ENCODE measurements at regions not wholly inside any gene's neighbourhood (a gene's known extent, or its start where the extent isn't known, plus 50 kb on each side); places are given as distances from the start of the nearest gene placed in this dataset.
"Not testable (repeated sequence)": the region's sequence is repeated elsewhere in the genome, so short reads cannot be mapped to it uniquely, and the experiment has no call there.

GRCh38 chr18:40133253-40133652, 1821.8 kb upstream of the PIK3C3 start:
- no peak for DNase-seq (ENCODE audit: low spot score)

- not testable (repeated sequence) for DNase-seq (ENCODE audit: low spot score)
Measured at GRCh38 chr18:40132438-40132837, 1822.6 kb upstream of the PIK3C3 start.

- no peak for DNase-seq (ENCODE audit: low spot score)
Measured at GRCh38 chr18:40124107-40124506, 1830.9 kb upstream of the PIK3C3 start.

GRCh38 chr18:40120796-40121391, 1834.1 kb upstream of the PIK3C3 start:
- no peak for DNase-seq (ENCODE audit: low spot score)

GRCh38 chr18:40120356-40120755, 1834.7 kb upstream of the PIK3C3 start:
- no peak for DNase-seq (ENCODE audit: low spot score)

GRCh38 chr18:40119581-40119980, 1835.5 kb upstream of the PIK3C3 start:
- DNase-seq (ENCODE audit: low spot score): not testable (repeated sequence)

- no peak for DNase-seq (ENCODE audit: low spot score)
Measured at GRCh38 chr18:40110455-40110854, 1844.6 kb upstream of the PIK3C3 start.

GRCh38 chr18:40109252-40110049, 1845.6 kb upstream of the PIK3C3 start:
- no peak for DNase-seq (ENCODE audit: low spot score)

- DNase-seq (ENCODE audit: low spot score): no peak
Measured at GRCh38 chr18:40108596-40108995, 1846.4 kb upstream of the PIK3C3 start.

GRCh38 chr18:40102903-40103302, 1852.1 kb upstream of the PIK3C3 start:
- no peak for DNase-seq (ENCODE audit: low spot score)

- no peak for DNase-seq (ENCODE audit: low spot score)
Measured at GRCh38 chr18:40099641-40100040, 1855.4 kb upstream of the PIK3C3 start.

- no peak for DNase-seq (ENCODE audit: low spot score)
Measured at GRCh38 chr18:40096675-40097074, 1858.4 kb upstream of the PIK3C3 start.

- DNase-seq (ENCODE audit: low spot score): no peak
Measured at GRCh38 chr18:40094441-40094840, 1860.6 kb upstream of the PIK3C3 start.

GRCh38 chr18:40088130-40088529, 1866.9 kb upstream of the PIK3C3 start:
- DNase-seq (ENCODE audit: low spot score): no peak

GRCh38 chr18:40079786-40080185, 1875.2 kb upstream of the PIK3C3 start:
- no peak for DNase-seq (ENCODE audit: low spot score)

GRCh38 chr18:40075616-40076015, 1879.4 kb upstream of the PIK3C3 start:
- no peak for DNase-seq (ENCODE audit: low spot score)

GRCh38 chr18:40072761-40073160, 1882.3 kb upstream of the PIK3C3 start:
- DNase-seq (ENCODE audit: low spot score): no peak

- no peak for DNase-seq (ENCODE audit: low spot score)
Measured at GRCh38 chr18:40066368-40066767, 1888.7 kb upstream of the PIK3C3 start.

GRCh38 chr18:40063488-40063887, 1891.5 kb upstream of the PIK3C3 start:
- no peak for DNase-seq (ENCODE audit: low spot score)

GRCh38 chr18:40061086-40061485, 1893.9 kb upstream of the PIK3C3 start:
- no peak for DNase-seq (ENCODE audit: low spot score)

GRCh38 chr18:40060562-40060961, 1894.5 kb upstream of the PIK3C3 start:
- DNase-seq (ENCODE audit: low spot score): no peak

- no peak for DNase-seq (ENCODE audit: low spot score)
Measured at GRCh38 chr18:40058811-40059570, 1896.0 kb upstream of the PIK3C3 start.

GRCh38 chr18:40056079-40056692, 1898.8 kb upstream of the PIK3C3 start:
- no peak for DNase-seq (ENCODE audit: low spot score)

Measured in HuH-7.5 (cell line).